Loucy (cell line): ENCODE measurements at regions not wholly inside any gene's neighbourhood (a gene's known extent, or its start where the extent isn't known, plus 50 kb on each side); places are given as distances from the start of the nearest gene placed in this dataset.
A peak's percentile ranks its signal among the peaks of the same experiment; 100 is the strongest.

Experiments used
- H2AFZ ChIP-seq: fragments of 200-600 bp; sonication (generic); 2 replicates; pipeline ENCODE4 v1.6.0; 2016; ENCODE audit warnings: antibody characterized with exemption, mild to moderate bottlenecking, low read length, moderate library complexity
- H3F3A ChIP-seq: fragments of 200-600 bp; 2 replicates; pipeline ENCODE4 v1.6.0; 2016; ENCODE audit warnings: antibody characterized with exemption, low read depth, mild to moderate bottlenecking
- H3K27me3 ChIP-seq: fragments of 200-600 bp; sonication (generic); 2 replicates; pipeline ENCODE4 v1.6.1; 2014; ENCODE audit warnings: low read length, mild to moderate bottlenecking; ENCODE audit not compliant: insufficient read depth, poor library complexity, severe bottlenecking
- H3K36me3 ChIP-seq: fragments of 200-600 bp; sonication (generic); 2 replicates; pipeline ENCODE4 v1.6.1; 2016; ENCODE audit warnings: low read length; ENCODE audit not compliant: insufficient read depth
- H3K4me1 ChIP-seq: fragments of 200-600 bp; sonication (generic); 2 replicates; pipeline ENCODE4 v1.5.1; 2014; ENCODE audit warnings: low read length, mild to moderate bottlenecking; ENCODE audit not compliant: insufficient read depth, poor library complexity, severe bottlenecking
- H3K4me2 ChIP-seq: fragments of 200-600 bp; sonication (generic); 2 replicates; pipeline ENCODE4 v1.6.0; 2014; ENCODE audit warnings: antibody characterized with exemption, low read length, low read depth, mild to moderate bottlenecking; ENCODE audit not compliant: poor library complexity, severe bottlenecking
- H3K4me3 ChIP-seq: fragments of 200-600 bp; sonication (generic); 2 replicates; pipeline ENCODE4 v1.5.1; 2014; ENCODE audit warnings: low read length, mild to moderate bottlenecking, mixed read lengths; ENCODE audit not compliant: poor library complexity, severe bottlenecking
- H3K79me2 ChIP-seq: fragments of 200-600 bp; sonication (generic); 2 replicates; pipeline ENCODE4 v1.6.1; 2014; ENCODE audit warnings: low read length; ENCODE audit not compliant: insufficient read depth
- H3K9ac ChIP-seq: fragments of 200-600 bp; sonication (generic); 2 replicates; pipeline ENCODE4 v1.6.0; 2014; ENCODE audit warnings: mild to moderate bottlenecking, low read depth, low read length, moderate library complexity; ENCODE audit not compliant: poor library complexity, severe bottlenecking
- H3K9me2 ChIP-seq: fragments of 200-600 bp; sonication (generic); replicated peaks from 2 replicates; pipeline ENCODE4 v1.6.1; 2016; ENCODE audit warnings: low read depth, low read length, mixed read lengths
- H3K9me3 ChIP-seq: fragments of 200-600 bp; sonication (generic); 2 replicates; pipeline ENCODE4 v1.6.1; 2014; ENCODE audit warnings: mild to moderate bottlenecking, antibody characterized with exemption, low read length, low read depth; ENCODE audit not compliant: insufficient read depth
- H4K20me1 ChIP-seq: fragments of 200-600 bp; sonication (generic); 2 replicates; pipeline ENCODE4 v1.6.0; 2014; ENCODE audit warnings: antibody characterized with exemption, low read length, mild to moderate bottlenecking; ENCODE audit not compliant: insufficient read depth, poor library complexity, severe bottlenecking
- EZH2phosphoT487 ChIP-seq: fragments of 200-600 bp; IDR thresholded peaks from 2 replicates; pipeline ENCODE4 v1.6.1; 2018; ENCODE audit warnings: antibody characterized with exemption, mild to moderate bottlenecking, moderate library complexity, borderline replicate concordance
- TF ChIP-seq, protein P1 (sequence below): fragments of 200-600 bp; sonication (generic); conservative IDR thresholded peaks from 2 replicates; pipeline ENCODE4 v1.5.1; 2014; ENCODE audit warnings: mild to moderate bottlenecking, antibody characterized with exemption, low read length

DNA sequence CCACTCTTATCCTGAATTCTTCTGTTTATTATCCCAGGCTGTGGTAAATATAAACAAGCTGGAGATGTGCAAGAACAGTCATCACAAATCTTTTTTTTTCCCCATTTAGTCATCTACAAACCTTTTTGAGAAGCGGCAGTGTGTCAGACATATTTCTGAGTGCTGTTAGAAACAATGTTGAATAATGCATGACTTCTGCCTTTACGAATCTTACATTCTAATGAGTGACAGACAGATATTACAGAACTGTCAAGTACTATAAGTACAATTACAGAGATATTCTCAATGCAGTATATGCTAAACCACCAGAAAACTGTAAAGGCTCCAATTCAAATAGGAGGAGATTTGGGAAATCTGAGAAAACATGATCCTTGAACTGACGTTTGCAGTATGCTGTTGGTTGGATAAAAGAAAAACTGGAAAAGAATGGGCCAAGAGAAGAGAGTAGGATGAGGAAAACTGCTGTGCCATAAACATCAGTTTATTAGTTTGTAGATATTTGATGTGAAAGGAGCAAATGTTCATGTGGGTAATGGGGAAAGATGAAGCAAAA lies 379.5 kb upstream of the SLC8A1 start:
- Histone ChIP-seq H3K27me3 (no peaks in the 10 kb centered on the region), H3K9me3 (no peaks in the 10 kb centered on the region), H3K4me2 (no peak overlapping the region), H3K4me1 (peaks cover 5% of the 10 kb centered on the region), H3K36me3 (no peaks in the 10 kb centered on the region), H3K79me2 (no peaks in the 10 kb centered on the region), H2AFZ (no peak overlapping the region), H3K4me3 (no peak overlapping the region), H3K9me2 (no peaks in the 10 kb centered on the region), H4K20me1 (no peaks in the 10 kb centered on the region), H3K9ac (no peak overlapping the region), H3F3A (no peaks in the 10 kb centered on the region)
- TF ChIP-seq, protein P1, sequence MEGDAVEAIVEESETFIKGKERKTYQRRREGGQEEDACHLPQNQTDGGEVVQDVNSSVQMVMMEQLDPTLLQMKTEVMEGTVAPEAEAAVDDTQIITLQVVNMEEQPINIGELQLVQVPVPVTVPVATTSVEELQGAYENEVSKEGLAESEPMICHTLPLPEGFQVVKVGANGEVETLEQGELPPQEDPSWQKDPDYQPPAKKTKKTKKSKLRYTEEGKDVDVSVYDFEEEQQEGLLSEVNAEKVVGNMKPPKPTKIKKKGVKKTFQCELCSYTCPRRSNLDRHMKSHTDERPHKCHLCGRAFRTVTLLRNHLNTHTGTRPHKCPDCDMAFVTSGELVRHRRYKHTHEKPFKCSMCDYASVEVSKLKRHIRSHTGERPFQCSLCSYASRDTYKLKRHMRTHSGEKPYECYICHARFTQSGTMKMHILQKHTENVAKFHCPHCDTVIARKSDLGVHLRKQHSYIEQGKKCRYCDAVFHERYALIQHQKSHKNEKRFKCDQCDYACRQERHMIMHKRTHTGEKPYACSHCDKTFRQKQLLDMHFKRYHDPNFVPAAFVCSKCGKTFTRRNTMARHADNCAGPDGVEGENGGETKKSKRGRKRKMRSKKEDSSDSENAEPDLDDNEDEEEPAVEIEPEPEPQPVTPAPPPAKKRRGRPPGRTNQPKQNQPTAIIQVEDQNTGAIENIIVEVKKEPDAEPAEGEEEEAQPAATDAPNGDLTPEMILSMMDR: no peak
- TF ChIP-seq EZH2phosphoT487: no peak

- Histone ChIP-seq H3K9me2 (no peaks in the 10 kb centered on the region), H3K27me3 (no peaks in the 10 kb centered on the region), H2AFZ (no peak overlapping the region), H3K4me2 (no peak overlapping the region), H3K36me3 (no peaks in the 10 kb centered on the region), H3K4me3 (no peak overlapping the region), H3K4me1 (no peaks in the 10 kb centered on the region), H4K20me1 (no peaks in the 10 kb centered on the region), H3F3A (no peaks in the 10 kb centered on the region), H3K79me2 (no peaks in the 10 kb centered on the region), H3K9ac (no peak overlapping the region), H3K9me3 (no peaks in the 10 kb centered on the region)
- no peak for TF ChIP-seq EZH2phosphoT487
- TF ChIP-seq, protein P1: no peak
Measured at GRCh38 chr2:40841856-40842255, 390.0 kb upstream of the SLC8A1 start.

GRCh38 chr2:40844353-40845277 lies 392.7 kb upstream of the SLC8A1 start:
- Histone ChIP-seq H3K9me3 (no peaks in the 10 kb centered on the region), H3F3A (no peaks in the 10 kb centered on the region), H4K20me1 (no peaks in the 10 kb centered on the region), H2AFZ (peak overlapping the region; percentile 24), H3K36me3 (no peaks in the 10 kb centered on the region), H3K79me2 (no peaks in the 10 kb centered on the region), H3K9me2 (no peaks in the 10 kb centered on the region), H3K4me1 (no peaks in the 10 kb centered on the region), H3K4me3 (no peak overlapping the region), H3K4me2 (no peak overlapping the region), H3K27me3 (no peaks in the 10 kb centered on the region), H3K9ac (no peak overlapping the region)
- no peak for TF ChIP-seq EZH2phosphoT487
- TF ChIP-seq, protein P1: peak; percentile 44
